ENCODE measurements at regions not wholly inside any gene's neighbourhood (a gene's known extent, or its start where the extent isn't known, plus 50 kb on each side); places are given as distances from the start of the nearest gene placed in this dataset.

GRCh38 chr4:36716874-36717273 lies 435.5 kb downstream of the DTHD1 start:
- intact Hi-C loops (cut with micrococcal nuclease), result no loop called here

- intact Hi-C loops (cut with micrococcal nuclease), result no loop called here
These were observed 438.0 kb downstream of the DTHD1 start for GRCh38 chr4:36719425-36719824.

DNA sequence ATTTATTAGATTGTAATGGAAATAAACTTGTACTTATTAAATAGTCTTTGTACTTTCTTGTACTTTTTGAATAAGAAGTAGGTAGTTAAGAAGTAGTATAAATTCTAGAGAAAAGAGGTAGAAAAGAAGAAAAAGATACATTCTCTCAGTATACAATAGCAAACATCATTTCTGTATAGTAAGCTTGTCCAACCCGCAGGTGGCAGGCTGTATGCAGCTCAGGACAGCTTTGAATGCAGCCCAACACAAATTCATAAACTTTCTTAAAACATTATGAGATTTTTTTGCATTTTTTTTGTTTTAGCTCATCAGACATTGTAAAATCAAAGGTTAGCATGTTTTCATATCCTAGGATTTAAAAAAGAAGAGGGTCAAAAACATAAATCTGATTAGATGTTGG lies 441.6 kb downstream of the DTHD1 start:
- intact Hi-C loops (cut with micrococcal nuclease), result no loop called here

GRCh38 chr4:36734334-36734733 lies 452.9 kb downstream of the DTHD1 start:
- intact Hi-C loops (cut with micrococcal nuclease), result no loop called here

DNA sequence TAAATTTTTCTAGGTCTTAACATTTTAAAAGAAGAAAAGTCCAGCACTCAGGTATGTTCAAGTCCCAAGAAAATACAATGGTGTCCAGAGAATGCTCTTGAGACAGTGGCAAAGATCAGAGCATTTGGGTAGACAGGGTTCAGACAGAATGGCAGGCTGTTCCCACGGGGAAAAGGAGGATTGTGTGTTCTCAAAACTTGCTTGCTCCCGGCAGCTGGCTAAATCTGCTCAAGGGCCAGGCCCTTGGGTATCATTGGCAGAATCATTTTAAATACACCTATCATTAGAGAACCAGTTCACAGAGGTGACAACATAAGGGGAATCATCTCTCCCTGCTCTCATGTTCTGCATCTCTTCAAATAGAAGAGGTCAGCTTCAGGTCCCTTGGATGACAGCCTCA lies 456.3 kb downstream of the DTHD1 start:
- intact Hi-C loops (cut with micrococcal nuclease), result no loop called here

DNA sequence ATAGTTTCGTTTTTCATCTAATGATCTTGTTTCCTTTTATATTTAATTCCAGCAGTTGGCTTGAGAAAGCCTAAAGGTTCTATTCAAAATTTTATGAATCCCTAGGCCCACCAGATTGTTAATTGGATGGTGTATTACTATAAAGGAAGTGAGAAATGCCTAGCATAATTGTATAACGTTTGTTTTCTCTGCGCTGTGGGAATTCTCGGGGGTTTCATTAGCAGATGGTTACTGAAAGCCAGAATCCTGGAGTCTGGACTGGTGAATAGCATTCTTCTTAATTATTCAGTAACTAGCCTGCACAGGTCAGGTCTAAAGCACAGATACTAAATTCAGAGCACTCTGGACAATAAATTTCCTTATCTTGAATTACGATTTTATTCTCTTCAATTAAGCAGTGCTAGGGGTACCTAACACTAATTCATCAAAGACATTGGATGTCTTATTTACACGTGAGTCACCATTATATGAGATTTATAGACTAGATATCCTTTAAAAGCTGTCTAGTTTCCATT lies 459.4 kb downstream of the DTHD1 start:
- intact Hi-C loops (cut with micrococcal nuclease), result no loop called here

- intact Hi-C loops (cut with micrococcal nuclease), result no loop called here
These were observed 466.1 kb downstream of the DTHD1 start for GRCh38 chr4:36747277-36748129.

DNA sequence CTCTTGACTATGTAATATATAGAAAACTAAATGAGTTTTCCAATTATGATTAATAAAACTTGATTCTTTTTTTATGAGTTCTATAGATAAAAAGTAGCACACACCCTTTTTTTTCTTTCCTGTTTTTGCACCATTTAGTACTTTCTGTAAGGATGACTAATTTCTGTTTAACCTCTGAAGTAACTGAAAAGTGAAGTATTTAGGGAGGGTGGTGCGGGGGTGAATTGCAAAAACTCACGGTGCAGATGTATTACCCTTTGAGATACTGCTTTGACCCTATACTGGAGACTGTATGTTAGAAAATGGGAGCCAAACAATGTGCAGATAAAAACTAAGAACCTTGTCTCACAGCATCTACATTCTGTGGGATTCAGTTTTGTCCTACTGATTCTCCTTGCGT lies 471.6 kb downstream of the DTHD1 start:
- intact Hi-C loops (cut with micrococcal nuclease), result no loop called here

- intact Hi-C loops (cut with micrococcal nuclease), result no loop called here
These were observed 476.3 kb downstream of the DTHD1 start for GRCh38 chr4:36757580-36758311.

DNA sequence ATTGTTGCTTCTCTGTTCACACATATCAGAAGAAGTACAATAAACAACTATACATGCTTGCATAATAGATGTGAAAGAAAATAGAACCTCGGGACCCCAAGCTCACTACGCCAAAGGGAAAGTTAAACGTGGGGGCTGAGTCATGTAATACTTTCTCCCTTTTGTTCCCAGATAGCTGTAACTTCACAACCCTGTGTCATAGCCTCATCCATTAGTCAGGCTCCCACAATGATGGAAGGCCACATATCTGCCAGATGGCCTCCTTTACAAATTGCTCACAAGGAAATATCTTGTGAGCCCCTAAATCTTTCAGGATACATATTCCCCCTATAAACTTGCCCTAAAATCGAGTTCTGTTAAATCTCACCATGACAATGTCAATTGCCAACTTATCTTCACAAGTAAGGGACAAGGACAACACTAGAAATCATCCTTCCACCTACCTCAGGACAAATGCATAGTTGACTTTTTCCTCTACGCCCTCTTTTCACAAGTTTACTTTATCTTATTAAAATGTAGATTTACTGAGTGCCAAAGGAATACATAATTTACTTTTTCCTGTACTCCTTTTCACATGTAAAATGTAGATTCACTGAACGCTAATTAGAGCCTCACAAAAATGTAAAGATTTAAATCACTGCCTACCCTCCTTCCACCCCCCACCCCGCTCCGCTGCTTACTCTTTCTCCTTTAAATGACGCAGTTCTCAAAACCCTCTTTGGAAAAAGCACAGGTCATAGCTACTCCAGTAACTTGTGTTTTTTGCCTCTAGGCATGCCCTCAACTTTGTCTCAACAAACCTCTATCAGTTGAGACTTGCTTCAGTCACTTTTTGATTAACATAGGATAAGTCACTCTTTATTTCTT lies 477.1 kb downstream of the DTHD1 start:
- intact Hi-C loops (cut with micrococcal nuclease), result no loop called here

GRCh38 chr4:36761607-36762006 lies 480.2 kb downstream of the DTHD1 start:
- intact Hi-C loops (cut with micrococcal nuclease), result no loop called here

DNA sequence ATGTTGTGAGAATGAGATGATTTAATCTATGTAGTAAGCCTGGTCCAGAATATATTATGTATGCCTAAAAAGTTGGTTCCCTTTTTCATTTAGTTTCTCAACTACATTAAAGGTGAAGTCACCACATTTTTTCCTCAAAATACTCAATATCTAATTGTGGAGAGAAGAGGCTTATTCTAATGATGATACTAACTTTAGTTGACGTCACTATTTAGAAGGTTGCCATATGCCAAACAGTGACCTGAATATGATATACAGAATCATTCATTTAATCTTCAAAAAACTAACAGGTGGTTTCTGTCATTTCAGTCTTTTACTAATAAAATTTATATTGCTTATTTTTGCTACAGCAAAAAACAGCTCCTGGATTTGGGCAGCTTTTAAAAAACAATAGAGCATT lies 480.7 kb upstream of the NWD2 start:
- intact Hi-C loops (cut with micrococcal nuclease), result no loop called here

- intact Hi-C loops (cut with micrococcal nuclease), result no loop called here
These were observed 476.9 kb upstream of the NWD2 start for GRCh38 chr4:36767596-36767995.

GRCh38 chr4:36771411-36772153 lies 473.0 kb upstream of the NWD2 start:
- intact Hi-C loops (cut with micrococcal nuclease), result no loop called here

- intact Hi-C loops (cut with micrococcal nuclease), result no loop called here
These were observed 472.4 kb upstream of the NWD2 start for GRCh38 chr4:36772154-36772516.

- intact Hi-C loops (cut with micrococcal nuclease), result no loop called here
These were observed 471.1 kb upstream of the NWD2 start for GRCh38 chr4:36773467-36773866.

GRCh38 chr4:36775544-36775943 lies 469.0 kb upstream of the NWD2 start:
- intact Hi-C loops (cut with micrococcal nuclease), result no loop called here

DNA sequence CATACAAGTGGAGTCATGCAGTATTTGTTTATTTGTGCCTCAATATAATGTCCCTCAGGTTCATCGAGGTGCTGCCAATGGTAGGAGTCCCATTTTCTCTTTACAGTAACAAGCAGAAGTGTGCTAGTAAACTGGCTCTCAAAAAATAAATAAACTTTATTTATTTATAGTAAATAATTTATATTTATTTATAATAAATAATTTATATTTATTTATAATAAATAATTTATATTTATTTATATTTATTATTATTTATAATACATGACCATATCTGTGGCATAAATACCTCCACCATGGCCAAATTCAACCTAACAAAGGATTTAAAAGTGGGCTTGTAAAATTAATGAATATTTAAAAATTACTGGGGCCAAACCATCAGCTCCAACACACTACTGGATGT lies 464.9 kb upstream of the NWD2 start:
- intact Hi-C loops (cut with micrococcal nuclease), result no loop called here

DNA sequence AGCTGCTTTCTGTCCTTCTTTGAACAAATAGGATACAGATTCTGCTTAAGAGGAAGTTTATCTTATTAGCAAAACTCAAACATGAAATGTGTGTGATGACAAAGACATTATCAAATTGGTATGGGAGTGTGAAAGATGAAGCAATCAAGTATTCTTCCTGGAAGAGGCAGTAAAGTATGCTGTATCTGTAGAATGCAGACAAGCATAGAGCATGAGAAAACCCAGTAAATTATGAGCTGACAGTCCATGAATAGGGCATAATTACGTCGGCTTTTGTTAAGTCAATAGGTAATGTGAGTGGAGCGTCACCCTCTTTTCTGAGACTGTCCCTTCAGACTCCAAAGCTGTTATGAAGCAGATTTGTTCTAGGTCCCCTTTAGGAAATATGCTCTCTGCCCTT lies 458.6 kb upstream of the NWD2 start:
- intact Hi-C loops (cut with micrococcal nuclease), result no loop called here

DNA sequence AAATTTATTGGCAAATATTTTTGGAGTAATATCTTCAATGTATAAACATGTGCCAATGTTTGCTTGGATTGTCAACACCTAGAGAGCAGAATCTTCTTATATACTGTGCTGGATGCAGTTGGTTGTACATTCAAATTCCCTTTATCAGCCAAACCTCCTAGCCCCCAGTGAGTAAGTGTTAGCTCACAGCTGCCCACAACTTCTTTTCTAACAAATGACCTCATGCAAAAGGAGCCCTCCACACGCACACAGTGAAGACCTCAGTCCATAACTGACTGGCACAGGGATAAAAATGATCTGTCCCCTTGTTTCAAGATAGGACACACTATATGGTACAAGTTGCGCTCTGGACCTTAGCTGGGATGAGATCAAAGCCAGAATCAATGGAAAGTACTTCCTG lies 458.0 kb upstream of the NWD2 start:
- intact Hi-C loops (cut with micrococcal nuclease), result no loop called here

- intact Hi-C loops (cut with micrococcal nuclease), result no loop called here
These were observed 449.8 kb upstream of the NWD2 start for GRCh38 chr4:36794716-36795115.
